Activated CD4-positive, alpha-beta T cell treated with anti-CD3 and anti-CD28 coated beads, Interleukin-2, amount 50 U/mL, for 24 hours (primary cell): ENCODE measurements at regions not wholly inside any gene's neighbourhood (a gene's known extent, or its start where the extent isn't known, plus 50 kb on each side); places are given as distances from the start of the nearest gene placed in this dataset.

Source experiments
- DNase-seq, 2 donors: peaks; one replicate each; pipeline ENCODE4 v3.0.0-alpha.2; 2020; ENCODE audit warnings: low read depth in 1 of 2, low spot score in 1 of 2

DNA sequence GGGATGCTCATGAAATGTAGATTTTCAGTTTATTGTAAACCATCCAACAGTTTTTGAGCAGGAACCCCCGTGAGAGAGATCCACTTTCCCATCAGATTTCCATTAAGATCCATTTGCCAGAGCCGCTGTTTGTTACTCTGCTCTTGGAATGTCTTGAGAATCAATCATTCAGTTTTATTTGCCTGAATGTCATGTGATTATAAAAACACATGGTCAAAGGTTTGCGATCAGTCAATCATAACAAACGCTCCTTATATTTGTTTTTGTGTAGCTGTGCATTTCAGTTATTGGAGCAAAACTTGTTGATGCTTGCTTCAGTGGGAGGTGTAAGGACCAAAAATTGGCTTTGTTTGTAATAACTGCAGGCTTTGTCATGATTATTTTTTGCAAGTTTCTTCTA, 155.8 kb upstream of the RHOBTB1 start:
- DNase-seq: no peak

DNA sequence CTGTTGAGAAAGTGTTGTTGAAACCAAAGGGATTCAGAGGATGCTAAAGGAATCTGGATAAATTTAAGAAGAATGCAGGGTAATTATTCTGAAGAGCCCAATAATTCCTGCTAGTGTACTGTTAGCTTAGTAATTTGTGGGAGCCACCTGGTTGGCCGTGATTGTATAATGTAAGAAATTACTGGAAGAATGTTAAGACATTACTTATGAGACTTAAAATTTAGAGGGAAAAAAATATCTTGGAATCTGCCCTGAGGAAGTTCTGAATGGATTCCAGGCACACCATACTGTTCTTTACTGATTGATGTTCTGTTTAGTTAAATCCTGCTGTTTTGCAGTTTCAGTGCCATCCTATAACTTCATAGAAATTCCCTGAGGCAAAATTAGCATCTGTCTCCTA, 155.0 kb upstream of the RHOBTB1 start:
- no peak for DNase-seq

DNA sequence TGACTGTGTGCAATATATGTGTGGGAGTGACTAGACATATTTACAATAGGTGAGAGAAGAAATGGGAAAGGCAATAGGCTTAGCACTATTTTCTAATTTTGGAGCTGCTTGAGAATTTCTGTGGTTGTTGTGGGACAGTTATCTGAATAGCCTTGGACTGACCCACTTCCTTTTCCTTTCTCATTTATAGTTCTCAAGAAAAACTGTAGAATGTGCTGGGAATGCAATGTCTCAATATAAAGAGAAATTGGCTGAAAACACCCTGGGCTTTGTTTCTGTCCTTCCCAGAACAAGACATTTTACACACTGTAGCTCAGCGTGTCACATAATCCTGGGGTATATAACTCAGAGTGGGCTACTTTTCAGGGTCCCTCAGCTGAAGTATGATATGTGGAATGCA, 153.0 kb upstream of the RHOBTB1 start:
- no peak for DNase-seq

DNA sequence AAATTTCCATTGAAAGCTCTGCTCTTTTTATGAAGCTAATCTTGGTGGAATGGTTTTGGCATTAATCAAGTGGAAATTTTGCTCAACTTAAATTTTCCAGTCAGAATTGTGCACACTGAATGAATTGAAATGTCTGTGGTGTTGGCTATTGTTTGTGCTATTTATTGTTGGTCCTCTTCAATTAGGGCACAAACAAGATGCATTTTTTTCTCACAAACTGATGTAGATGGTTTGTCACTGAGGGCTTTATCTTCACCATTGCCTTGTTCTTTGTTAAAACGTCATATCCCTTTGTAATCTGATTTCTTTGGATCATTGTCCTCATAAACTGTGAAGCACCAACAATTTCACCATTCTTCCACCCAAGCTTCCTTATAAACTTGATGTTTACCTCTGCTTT, 152.1 kb upstream of the RHOBTB1 start:
- no peak for DNase-seq

DNA sequence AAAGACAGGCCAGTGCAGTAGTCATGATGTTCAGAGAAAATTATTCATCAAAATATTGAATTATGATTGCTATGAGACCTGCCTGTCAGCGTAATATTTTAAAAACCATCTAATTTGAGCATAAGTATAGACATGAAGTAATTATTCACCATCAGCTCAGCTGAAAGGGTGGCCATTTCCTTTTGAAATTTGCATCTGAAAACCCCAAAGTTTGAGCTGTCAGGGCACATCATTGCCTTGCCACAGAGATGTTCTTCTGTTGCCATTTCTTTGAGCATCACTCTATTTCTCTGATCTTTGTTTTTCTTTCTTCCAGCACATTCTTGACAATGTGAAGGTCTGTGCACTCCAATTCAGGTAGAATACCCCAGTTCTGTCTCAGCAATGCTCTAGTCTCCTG, 147.5 kb upstream of the RHOBTB1 start:
- no peak for DNase-seq

DNA sequence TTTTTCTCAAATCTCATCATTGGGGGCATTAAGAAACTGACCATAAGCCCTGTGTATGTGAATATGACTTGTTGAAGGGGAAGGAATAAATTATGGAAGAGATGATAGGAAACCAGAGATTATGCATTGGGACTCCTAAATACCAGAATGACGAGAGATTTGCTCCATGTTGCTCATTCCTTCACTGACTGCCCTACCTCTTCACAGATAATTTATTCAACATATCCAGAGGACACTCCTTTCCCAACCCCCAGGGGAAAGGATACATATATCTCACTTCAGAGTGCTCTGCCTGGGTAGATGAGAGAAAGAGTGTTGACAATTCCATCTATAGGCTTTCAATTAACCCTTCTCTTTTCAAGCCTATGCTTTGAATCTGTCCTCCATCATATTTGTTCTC, 145.3 kb upstream of the RHOBTB1 start:
- no peak for DNase-seq

DNA sequence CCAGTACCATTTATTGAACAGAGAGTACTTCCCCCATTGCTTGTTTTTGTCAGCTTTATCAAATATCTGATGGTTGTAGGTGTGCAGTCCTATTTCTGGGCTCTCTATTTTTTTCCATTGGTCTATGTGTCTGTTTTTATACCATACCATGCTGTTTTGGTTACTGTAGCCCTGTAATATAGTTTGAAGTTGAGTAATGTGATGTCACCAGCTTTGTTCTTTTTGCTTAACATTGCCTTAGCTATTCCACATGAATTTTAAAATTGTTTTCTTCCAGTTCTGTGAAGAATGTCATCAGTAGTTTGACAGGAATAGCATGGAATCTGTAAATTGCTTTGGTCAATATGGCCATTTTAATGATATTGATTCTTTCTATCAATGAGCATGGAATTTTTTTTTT, 140.5 kb upstream of the RHOBTB1 start:
- DNase-seq: no peak

DNA sequence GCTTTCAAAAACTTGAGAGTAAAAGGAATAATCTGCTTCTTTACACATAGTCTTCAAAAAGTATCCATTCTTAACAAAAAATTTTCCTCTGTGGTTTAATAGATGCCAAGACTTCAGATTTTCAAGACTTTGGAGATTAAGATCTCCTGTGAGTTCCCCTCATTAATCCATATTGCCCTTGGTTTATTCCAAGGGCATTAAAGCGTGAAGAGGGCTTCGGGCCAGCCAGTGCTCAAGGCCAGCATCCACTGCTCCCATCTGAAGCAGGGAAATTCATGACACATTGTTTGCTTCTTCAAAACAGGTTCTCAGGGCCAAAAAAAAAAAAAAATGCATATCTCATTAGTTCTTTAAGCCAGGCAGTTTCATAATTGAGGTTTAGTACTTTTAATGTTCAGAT, 137.3 kb upstream of the RHOBTB1 start:
- DNase-seq: no peak

DNA sequence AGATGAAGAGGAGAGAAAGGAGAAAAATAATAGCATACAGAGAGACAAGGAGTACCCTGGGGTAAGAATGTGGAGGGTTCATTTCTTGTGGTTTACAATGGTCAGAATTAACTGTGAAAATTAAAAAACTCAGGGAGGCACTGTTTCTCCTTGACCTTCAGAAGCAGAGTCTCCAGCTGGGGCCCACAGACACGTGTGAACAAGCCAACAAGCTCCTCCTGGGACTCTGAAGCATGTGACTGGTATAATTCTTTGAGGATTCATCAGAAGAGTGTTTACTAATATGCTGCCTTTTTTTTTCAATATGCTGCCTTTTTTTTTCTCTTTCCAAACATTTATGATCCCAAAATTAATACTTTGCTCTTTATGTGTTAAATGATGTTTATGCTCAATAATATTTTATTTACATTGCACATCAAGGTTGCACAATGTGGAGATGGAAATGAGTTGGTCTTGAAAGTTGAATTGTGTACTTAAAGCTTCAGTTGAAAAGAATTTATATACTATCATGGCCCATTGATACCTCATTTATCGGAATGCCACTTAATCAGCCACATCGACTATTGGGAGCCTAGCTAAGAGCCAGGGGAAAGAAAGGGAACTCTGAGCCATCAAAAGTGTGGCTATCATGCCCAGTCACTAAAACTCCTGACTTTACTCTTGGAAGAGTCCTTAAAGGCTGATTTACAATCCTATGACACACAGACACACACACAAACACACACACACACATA, 134.7 kb upstream of the RHOBTB1 start:
- no peak for DNase-seq

DNA sequence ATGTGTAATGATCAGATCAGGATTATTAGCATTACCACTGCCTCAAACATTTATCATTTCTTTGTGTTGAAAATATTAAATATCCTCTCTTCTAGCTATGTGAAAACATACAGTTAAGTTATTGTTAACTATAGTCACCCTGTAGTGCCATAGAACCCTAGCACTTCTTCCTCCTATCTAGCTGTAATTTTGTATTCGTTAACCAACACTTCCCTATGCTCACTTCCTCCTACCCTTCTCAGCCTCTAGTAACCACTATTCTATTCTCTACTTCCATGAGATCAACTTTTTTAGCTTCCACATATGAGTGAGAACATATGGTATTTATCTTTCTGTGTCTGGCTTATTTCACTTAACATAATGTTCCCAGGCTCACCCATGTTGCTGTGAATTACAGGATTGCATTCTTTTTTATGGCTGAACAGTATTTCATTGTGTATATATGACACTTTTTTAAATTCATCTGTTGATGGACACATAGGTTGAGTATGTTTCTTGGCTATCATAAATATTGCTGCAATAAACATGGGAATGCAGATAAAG, 132.7 kb upstream of the RHOBTB1 start:
- no peak for DNase-seq

DNA sequence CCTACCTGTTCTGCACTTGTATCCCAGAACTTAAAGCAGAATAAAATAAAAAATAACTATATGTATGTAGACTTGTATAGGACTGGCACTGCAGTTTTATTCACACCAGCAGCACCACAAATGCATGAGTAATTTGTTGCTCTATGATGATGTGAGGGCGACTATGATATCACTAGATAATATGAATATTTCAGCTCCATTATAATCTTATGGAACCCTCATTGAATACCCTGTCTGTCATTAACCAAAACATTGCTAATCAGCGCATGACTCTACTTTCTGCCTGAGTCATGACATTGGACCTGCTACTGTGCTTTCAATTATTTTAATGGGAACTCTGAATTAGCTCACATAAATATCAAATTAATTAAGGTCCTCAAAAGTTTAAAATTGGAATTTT, 129.4 kb upstream of the RHOBTB1 start:
- DNase-seq: no peak

DNA sequence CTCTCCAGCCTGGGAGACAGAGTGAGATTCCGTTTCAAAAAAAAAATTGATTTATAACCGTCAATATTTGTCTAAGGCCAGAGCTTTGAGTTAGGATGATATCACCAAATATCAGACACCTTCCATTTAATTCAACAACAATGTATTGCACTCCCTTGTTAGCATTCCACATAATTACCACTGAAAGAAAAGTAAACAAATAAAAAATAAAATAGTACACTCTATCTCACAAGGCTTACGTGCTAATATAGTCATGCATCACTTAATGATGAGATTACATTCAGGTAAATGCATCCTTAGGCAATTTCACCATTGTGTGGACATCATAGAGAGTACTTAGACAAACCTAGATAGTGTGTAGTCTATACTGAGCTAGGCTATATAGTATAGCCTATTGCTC, 127.6 kb upstream of the RHOBTB1 start:
- no peak for DNase-seq

DNA sequence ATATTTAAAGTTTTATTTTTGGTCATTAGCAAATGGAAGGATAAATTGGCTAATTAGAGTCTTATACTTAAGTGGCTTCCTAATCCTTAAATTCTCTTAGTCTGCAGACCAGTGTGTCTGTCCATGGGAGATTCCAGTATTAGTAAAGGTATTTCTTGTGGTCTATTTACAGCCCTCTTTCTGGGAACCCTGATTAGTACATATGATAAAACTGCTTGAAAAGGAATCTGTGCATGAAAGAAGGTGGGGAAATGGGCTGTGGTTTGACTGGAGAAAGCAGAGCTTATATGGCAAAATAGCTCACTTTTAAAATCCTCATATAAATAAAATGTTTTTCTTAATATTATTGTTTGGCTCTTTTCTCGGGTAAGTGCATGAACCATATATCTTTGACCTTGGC, 124.5 kb upstream of the RHOBTB1 start:
- no peak for DNase-seq

DNA sequence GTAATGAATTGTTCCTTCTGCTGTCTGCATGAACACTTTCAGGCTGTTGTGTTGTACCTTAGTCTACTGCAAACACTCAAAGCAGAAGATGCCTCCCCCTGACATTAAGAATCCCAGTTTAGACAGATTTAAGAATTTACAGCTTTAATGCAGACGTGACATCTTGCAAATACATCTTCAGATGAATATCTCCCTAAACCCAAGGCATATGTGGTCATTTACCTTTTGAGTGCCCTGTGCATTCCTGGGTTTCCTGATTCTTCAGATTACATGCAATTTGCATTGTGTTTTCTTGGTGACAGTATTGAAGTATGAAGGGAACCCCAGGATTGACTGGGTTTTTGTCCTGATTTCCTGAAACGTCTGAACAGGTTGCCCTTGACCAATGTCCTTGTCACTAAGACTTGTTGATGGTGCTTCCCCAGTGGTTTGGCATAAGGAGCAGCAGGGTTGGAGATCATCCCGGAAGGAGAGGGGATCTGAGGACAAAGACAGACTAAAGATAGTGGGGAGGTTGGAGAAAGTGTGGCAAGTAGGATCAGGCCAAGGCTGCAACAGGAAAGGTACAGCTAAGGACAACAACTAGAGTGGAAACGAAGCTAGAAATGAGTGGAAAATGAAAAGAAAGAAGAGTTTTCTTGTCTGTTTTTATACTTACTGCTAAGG, 123.8 kb upstream of the RHOBTB1 start:
- DNase-seq: no peak

DNA sequence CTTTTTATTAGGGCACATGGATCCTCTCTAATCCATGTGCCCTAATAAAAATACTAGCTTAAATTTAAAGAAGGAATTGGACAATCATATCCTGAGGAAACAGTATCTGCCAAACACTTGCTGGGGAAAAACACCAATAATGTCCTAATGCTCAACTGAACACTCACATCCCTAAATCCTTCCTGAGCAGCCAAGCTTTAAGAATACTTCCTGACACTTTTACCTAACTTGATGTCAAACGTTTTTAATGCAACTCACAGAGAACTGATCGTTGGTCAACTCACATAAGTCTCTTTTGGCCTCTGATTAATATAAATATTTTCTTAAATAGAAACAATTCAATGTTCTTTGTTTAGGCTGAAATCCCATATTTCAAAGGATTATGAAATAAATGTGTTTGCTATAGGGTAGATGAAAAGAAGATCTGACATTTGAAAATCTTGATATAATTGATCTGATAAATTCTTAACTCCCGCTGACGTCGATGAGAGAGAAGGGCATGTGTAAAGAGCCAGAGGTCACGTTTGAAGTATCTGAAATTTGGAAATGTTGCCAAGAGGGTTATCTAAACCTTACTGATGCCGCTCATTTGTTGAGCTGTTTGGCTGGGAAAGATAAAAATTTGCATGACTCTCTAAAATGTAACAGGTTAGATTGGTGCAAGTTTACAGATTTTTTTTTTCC, 122.8 kb upstream of the RHOBTB1 start:
- no peak for DNase-seq

DNA sequence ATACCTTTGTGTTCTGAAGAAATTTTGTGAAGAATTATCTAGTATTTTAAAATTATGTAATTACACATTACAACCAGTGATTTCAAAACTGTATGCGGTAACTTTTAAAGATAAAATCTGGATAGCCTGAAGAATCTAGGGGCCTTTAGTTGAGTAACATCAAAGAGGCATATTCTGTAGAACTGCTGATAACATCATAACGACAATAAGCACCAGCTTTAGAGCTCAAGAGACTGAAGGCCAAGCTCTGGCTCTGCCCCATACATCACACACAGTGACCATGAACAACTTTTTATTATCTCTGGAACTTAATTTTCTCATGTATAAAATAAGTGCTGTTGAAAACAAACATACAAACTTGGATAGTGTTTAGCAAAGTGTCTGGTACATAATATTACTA, 121.1 kb upstream of the RHOBTB1 start:
- DNase-seq: no peak

DNA sequence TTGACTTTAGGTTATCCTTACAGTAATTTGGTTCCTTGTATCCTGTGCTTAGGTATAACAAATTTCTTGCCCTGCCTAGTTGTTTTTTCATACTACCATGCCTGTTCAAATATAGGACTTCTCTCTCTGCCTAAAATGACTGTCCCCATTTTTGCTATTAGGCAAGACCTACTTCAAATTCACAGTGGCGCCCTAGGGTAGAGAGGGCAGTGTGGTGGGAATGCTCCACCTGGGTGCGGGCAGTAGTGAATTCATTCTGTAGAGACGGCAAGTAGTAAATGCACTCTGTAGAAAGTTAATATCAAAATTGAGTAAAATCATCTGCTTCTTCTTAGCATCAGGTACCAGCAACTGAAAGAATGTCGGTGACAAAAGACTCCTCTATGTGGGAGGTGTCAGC, 120.4 kb upstream of the RHOBTB1 start:
- no peak for DNase-seq

DNA sequence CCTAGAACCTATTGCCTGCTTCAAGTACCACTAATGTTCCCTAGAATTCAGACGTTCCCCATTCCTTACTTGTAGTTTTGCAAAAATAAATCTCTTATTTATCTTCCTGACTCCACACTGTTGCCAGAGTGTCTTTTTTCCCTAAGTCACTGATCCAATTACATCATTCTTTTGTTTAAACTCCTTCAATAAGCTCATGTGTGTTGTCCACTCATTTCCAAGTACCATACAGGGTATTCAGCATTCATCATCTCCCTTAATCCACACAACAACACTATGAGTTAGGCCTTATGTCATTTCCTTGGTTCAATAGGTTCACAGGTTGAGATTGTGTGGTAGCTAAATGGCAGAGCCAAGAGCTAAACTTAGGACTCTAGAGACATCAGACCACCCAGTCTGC, 119.9 kb upstream of the RHOBTB1 start:
- no peak for DNase-seq

DNA sequence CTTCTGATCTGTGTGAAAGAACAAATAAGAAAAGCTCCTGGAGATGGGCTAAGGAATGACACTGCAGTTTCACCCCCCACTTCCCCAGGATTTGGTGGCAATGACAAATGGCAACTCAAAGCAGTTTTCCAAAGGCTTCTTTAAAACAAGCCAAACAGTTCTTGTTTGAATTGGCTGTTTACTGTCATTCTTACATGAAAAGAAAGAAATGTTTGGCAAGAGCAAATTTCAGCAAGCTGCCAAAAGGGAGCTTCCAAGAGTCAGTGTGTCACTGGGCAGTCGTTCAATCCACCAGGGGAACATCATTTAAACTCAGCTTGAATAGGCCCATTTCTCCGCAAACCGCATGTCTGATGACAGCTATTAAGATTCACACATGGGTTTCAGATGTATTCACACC, 119.0 kb upstream of the RHOBTB1 start:
- DNase-seq: no peak

DNA sequence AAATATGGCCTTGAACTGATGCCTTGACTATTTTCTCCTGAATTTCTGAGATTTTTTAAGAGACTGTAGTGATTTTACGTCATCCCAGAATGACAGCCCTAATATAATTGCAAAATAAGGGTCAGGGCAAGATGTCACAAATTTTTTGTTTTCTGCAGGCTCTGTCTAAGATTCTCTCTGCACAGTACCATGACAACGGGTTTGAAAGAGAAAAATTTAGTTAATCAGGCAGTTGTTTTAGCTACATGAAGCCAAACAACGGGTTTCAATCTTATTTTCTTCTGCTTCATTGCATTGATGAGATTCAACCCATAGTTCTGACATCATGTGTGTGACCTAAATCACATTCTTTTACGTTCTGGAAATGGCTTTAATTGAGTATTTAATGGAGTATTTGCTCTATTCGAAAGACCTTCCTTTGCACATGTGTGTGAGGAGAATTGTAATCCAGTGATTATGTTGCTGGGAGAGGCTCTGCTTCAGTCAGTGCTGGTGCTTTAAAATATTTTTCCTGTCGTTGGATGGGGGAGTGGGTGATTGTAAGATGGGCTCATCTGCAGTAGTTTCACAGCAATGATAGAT, 118.0 kb upstream of the RHOBTB1 start:
- no peak for DNase-seq

DNA sequence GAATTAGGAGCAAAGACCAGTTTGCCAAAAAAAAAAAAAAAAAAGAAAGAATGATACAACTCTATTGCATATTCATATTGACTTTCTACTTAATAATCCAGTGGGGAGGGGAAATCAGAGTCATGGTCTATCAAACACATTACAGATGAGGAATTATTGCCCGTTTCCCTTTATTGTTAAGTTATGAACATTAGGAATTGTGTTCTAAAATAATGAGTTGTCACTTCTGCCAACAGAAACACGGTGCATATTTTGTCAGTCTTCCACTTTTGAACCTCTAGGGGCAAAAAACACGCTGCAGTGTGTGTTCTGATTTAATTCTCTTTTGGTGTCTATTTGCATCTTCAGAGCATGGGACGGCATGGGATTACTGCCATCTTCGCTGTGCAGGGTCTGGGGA, 115.7 kb upstream of the RHOBTB1 start:
- DNase-seq: no peak
